Putamen (tissue), 1 donor: ENCODE measurements at regions not wholly inside any gene's neighbourhood (a gene's known extent, or its start where the extent isn't known, plus 50 kb on each side); places are given as distances from the start of the nearest gene placed in this dataset.
A peak's percentile ranks its signal among the peaks of the same experiment; 100 is the strongest.

Source experiments
- DNase-seq: peaks from one replicate; pipeline ENCODE4 v3.0.0-alpha.2; 2016; ENCODE audit warnings: low spot score

DNA sequence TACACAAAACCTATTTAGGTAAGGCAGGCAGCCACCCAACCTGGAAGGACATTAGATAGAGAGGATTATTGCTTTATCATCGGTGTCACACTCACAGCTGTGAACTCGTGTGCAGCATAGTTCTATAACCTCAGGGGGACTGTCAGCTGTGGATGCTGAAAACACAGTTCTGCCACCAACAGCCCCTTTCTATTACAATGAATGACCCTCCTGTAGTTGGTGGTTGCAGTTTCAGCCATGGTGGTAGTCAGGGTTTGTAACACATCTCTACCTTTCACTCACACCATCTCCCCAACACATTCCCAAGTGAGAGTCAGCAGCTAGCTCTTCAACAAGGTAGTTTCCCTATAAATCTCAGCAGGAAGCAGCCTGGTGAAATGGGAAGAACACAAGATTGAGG lies 136.8 kb downstream of the ZC3H11B start:
- no peak for DNase-seq

DNA sequence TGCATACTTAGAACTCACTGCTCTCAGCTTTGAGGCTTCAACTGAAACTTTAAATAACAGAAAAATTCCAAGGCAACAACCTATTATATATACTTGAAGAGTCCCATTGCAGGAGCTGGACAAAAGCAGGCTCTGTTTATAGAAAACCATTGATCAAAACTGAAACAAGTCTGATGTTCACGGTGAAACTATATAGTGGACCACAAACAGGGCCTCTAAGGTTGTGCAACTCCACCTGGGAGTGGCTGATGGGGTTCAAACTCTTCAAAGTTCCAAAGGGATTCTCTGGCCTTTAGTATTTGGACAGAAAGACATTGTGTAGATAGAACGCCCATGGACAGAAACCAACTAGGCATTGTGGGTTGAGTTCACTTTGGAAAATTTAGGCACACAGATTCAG lies 140.3 kb downstream of the ZC3H11B start:
- no peak for DNase-seq

DNA sequence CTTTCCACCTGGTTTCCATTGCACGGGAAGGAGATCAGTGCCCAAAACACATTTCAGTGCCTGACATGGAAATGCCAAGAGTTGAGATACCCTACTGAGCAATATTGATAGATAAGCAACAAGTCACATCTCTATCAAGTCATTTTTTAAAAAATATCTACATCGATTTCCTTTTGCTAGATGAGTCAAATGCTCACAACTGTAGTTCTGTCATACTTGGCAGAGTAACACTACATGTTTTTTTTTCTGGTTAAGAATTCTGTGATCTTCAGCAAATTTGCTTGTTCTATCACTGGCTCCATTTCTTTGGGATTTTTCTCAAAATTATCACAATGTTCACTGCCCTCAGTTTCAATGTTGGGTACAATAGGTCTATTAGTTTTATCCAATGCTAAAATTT lies 145.4 kb downstream of the ZC3H11B start:
- no peak for DNase-seq

DNA sequence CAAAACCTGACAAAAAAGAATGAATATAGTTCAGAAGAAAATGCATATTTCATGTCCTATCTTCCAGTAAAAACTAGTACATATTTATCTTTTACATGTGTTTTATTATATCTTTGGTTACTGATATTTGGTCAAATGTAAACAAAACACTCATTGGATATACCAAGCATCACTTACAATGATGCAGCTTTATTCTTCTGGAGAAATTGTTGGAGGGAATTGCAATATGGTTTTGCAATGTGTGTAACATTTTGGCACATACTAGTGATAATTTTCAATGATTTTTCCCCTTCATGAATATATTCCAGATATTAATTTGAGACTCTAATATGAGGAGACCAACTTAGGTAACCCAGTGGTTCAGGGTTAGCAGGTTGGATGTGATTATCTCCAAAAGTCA lies 146.1 kb downstream of the ZC3H11B start:
- no peak for DNase-seq

DNA sequence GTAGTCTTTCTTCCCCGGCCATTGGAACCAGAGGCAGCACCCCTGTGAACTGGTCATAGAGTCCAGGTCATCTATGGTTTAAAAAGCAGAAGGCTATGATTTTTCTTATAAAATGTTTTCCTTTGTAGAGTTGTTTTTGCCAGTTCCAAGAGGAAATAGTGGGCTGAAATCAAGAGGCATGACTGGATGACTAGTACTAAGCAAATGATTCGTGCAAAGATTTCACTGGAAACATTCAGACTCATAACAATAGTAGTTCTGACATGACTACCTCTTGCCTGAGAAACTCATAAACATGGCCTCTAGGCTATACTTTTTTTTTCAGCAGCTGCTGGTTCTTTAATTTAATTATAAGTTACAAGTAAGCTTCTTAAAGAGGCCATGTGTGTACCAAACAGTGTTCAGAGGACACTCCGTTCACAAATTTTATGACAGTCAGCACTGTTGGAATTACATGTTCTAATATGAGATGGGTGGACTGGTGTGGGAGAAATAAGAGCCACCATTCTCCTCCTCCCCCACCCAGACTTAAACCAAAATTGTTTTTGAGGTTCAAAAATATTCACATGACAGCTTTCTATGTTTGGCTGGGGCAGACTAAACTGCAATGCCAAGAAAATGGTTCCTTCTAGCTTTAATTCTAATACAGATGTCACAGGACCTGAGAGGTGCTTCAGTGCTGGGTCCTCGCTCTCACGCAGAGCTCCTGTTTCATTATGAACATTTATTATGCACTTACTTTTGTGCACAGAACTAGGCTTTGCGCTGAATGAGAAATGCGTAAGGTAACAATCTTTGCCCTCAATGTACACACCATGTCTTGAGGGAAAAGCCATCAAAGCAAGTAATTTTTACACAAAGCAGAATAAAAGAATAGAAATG lies 147.5 kb downstream of the ZC3H11B start:
- no peak for DNase-seq

DNA sequence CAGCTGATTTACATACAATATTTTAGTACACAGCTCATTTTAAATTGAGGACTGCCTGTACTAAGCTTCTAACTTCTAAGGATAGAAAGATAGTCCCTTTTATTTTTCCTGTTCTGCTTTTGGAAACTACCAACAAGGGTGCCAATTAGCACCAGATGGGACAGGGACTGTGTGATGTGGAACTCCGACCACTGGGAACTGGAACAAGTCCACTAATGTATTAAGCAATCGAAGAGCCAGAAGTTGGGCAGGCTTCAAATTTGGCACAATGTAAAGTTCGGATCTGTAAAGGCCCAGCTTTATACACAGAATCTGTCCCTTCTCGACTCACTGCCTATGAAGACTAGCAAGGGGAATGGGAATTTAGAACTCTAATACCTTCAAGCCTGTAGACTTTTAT lies 149.3 kb downstream of the ZC3H11B start:
- DNase-seq, result no peak

DNA sequence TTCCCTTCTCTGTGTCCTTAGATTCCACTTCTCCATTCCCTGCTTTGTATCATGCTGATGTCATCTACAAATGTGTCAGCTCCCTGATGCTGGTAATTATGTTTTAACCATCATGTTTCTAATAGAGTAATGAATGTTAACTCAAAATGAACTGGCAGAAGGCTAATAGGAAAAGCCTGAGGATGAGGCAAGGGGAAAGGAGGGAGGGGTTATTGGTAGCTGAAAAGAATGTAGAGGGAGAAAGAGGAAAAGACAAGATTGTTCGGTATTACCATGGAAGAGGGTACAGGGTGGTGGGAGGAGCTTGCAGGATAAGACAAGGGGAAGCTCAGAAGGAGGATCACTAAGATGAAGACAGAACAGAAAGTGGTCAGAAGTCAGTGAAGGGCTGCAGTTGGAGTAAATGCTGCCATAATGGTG lies 150.9 kb downstream of the ZC3H11B start:
- DNase-seq, result no peak

DNA sequence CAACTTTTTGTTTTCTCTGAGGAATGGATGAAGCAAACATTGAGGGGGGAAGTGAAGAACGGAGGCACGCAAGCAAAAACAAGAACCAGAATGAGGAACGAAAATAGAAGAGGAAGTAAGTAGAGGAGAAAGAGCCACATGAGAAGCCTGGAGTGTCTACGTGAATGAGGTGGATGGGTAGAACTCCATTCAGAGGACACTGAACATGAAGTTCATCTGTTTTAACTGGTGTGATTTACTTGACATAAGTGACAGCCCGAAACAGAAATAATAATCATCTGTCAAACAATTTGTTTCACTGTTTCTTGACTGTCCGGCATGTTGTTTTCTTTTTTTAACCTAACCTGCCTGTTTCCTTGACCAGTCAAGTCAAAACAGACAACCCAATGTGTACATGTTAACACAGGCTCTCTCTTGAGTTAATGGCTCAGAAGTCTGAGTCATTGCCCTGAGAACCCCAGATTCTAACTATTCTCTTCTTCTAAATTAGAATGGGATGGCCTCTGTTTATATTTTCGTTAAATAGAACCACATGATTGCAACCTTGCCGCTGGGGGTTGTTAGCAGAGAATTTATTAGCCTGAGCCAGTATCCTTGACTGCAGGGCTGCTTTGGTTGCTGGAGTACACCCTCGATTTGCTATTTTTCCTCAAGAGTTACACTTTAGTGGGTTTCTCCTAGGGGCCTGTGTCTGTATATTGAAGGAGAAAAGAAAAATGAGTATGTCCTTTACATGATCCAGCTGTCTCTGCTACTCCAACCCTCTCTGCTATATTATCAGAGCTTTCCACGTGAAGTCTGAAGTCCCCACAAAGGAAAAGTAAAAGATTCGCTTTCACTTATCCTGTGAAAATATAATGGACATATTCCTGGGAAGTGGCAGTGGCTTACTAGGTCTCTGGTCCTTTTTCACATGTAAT lies 151.7 kb downstream of the ZC3H11B start:
- DNase-seq, result peak; percentile 13

DNA sequence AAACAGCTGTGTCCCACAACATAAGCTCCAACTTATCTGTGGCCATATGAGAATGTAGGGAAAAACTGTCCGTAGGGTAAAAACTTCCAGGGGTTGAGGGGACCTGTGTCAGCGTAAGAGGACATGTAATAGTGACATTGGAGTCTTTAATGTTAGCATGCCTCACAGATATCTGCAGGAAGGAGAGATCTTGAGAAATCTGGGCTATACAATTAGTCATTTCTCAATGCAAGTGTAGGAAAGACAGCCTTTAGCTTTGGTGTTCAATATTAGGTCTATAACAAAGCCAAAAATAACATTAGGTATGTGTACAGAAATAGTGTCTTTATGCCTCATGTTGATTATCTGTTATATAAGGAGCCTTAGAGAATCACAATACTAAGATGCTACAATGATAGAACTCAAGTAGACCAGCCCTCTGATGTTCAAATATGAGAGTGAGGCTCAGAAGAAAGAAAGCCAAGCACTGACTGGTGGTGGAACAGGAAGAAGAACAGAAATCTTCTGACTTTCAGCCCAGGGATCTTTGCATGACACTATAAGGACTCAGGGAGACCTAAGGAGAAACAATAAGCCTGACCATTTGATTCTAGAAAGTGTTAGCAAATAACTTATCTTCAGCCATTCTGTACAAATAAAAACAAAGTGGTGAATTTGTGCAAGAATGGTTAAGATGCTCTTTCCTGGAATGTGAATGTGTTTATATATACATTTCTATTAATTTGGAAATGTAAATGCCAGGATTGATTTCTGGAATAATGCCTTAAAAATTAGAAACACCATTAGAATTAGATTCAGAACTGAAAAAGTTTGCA lies 152.6 kb downstream of the ZC3H11B start:
- DNase-seq, result no peak

DNA sequence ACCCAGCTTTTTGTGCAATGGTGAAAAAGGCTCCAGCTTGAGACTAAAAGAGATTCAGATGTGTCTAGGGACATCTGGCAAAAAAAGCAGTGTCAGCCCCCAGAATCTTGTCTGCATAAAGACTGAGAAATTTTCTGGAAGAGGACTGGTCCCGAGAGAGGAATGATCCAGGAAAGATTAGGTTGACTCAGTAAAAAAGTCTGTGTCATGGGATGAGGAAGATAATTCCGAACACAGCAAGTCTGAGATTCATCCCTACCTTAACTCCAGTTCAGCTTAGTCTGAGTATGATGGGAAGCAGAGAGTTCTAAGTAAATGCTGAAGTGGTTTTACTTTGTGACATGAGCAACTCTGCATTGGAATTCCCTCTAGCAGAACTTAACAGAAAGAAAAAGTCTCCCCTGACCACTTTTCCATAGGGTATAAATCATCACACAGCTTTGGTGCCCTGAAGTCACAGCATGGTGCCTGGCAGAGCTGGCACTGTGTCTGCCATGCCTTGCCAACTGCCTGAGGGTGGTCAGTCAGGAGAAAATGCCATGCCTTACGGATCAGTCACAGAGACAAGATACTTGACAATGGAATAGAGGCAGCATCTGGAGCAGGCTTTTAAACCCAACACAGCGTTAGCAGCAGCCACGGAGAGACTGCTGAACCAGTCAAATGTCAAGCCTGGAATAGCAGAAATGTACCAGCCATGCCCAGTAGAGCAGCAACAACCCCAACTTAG lies 153.4 kb downstream of the ZC3H11B start:
- DNase-seq, result no peak

DNA sequence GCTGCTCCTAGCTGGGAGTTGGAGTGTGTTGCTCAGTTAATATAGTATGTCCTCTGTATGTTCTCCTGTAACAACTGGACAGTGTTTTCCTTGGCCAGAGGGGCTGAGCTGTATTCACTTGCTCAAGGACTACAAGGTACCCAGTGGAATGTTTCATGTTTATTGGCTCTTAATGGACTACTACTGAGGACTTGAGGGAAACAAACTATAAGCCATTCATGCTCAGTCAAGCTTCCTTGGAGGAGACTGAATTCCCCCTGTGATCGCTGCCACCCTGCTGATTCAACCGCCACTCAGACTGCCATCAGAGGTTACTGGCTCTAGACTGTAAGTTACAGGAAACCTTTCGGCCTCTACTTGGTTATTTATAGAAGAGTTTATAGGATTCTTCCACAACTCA lies 166.6 kb downstream of the ZC3H11B start:
- no peak for DNase-seq

DNA sequence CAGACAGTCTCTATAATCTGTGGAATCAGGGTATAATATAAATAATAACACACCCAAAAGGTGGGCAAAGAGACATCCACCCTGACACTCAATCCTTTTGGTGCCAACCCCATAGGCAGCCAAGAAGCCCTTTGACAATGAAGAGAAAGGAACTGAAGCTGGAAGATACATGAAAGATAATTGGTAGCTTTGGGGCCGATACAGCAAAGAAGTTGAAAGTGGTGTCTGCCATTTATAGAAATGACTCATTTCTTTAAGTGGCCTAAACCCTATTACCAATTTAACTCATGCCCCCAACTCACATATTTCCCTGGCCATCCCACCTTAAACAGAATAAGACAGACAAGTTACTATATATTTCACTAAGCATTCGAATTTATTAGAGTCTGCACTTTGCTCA lies 167.0 kb downstream of the ZC3H11B start:
- no peak for DNase-seq

DNA sequence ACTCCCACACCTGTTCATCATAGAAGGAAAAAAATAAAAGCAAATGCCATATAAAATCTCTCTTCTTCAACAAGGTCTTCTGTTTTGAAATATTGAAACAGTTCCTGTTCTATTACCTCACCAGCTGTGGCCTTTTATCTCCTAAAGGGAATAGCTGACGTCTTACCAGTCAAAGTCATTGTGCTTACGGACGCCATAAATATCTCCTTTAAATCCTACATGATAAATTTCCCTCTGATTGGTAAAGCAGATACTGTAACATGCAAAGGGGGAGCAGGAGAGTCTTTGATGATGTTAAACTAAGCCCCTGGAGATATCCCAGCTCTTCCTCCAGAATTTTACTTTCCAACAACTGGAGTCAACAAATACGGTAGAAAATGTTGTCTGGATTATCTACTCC lies 168.4 kb downstream of the ZC3H11B start:
- no peak for DNase-seq

DNA sequence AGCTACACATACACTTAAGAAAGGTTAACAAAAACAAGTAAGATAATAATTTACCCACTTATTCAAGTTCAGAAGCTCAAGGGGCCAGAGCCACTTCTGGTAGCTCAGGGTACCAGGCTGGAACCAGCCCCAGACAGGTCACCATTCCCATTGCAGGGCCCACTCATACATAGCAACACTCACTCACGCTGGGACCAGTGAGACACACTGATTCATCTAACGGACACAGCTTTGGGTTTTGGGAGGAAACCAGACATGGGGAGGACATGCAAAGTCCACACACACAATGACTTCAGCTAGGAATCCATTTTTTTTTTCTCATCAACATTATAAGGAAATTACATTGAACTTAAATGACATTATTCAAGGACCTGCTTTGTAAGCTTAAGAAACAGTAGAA lies 169.1 kb downstream of the ZC3H11B start:
- DNase-seq, result no peak

DNA sequence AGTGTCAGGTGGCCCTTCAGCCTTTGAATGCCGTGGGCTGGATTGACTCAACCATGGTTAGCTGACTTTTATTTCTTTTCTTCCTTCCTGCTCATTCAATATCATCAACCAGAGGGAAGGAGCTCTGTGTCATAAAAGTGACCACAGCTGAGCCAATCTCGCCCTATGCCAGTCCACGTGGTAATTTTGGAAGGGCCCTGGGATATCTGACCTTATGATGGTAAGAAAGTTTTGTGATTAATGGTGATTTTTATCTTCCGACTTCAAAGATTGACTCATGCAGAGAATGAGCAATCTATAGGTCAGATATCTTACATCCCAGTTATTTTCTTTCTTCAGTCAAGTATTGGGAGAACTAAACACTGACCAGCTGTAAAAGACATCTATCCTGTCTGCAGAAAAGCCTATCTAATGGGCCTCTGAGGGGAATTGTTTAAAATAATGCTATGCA lies 170.3 kb downstream of the ZC3H11B start:
- DNase-seq, result no peak

DNA sequence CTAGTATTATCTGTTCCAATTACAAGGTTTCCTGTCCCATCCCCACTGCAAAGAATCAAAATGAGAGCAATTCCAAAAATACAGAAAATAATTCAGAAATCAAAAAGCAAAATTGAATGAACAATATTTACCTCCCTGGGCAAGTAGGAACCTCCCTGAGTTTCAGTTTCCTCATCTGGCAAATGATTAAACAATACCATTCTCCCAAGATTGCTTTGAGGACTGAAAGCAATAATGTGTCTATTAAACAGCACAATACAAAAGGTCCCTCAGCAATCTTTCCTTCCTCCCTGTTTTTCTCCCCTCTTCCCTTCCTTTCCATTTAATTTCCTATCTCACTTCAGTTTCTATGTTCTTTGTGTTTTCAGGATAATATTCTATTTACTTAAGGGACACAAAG lies 171.0 kb downstream of the ZC3H11B start:
- DNase-seq, result no peak

DNA sequence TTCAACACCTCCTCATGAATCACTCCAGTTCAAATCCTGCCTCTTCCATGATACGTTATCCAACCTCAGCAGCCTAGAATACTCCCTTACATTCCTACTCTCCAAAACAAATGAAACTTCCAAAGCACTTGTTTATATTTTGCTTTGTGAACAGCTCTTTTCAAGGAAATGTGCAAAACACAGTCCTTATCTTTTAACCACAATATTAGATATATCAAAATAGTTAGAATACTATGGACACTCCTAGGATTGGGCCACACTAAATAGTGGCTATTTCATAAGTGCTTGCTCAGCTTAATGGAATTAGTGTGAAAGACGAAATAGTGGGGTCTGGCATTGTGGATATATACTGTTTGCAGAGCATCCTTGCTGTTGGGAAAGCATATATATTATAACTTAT lies 173.5 kb downstream of the ZC3H11B start:
- no peak for DNase-seq

DNA sequence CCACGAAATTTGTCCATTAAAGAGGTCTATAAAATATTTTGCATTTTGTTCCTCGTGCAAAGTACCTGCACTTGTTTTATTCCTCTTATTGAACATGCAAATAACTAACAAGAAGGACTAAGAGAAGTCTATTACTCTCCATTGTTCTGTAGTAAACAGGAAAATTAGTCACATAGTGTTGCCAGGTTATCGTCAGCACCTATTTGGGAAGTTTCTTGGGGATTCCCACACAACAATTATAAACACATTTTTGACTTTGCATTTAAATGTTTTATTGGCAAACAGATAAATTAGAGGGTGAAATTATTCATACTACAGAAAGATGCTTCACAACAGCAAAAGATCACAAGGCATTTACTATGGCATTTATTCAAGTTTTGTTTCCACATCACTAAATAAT lies 174.5 kb downstream of the ZC3H11B start:
- DNase-seq, result no peak

DNA sequence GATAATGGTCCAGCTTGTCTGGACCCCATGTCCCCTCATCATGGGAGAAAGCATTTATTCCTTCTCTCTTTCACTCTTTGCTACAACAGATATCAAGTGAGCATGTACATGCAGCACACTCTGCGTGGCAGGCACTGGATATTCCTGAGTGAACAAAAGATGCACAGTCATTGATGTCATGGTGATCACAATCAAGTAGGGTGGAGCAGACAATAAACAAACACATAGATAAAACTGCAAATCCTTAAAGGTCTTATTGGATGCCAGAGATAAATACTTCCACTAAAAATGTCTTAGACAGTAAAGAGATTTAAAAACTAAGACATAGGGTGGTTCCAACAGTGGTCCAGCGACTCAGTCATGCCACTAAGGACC lies 178.0 kb downstream of the ZC3H11B start:
- no peak for DNase-seq

DNA sequence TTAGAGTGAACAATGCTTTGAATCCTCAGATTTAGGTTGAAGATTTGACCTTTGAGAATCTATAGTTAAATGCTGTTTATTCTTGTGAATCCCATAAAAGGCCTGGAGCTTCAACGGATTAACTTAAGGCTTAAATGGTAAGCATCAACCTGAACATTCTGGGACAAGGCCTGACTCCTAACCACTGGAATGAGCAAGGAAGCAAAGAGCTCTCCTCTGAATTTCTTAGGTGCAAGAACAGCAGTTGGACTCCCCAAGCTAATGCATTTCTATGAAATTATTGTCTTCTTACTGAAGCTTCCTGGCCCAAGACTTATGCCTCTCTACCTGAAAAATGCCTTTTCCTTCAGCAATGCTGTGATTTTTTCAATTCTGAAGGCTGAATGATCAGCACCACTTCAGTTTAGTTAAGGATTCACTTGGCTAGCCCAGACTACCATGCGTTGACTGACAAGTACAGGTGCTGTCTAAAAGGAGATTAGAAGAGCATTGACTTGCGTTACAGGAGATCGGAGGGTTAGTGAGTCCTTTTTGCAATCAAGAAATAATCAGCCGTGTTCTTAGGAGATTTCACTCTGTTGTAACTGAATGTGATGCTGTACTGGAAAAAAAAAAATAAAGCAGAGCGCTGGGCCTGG lies 178.5 kb downstream of the ZC3H11B start:
- no peak for DNase-seq

DNA sequence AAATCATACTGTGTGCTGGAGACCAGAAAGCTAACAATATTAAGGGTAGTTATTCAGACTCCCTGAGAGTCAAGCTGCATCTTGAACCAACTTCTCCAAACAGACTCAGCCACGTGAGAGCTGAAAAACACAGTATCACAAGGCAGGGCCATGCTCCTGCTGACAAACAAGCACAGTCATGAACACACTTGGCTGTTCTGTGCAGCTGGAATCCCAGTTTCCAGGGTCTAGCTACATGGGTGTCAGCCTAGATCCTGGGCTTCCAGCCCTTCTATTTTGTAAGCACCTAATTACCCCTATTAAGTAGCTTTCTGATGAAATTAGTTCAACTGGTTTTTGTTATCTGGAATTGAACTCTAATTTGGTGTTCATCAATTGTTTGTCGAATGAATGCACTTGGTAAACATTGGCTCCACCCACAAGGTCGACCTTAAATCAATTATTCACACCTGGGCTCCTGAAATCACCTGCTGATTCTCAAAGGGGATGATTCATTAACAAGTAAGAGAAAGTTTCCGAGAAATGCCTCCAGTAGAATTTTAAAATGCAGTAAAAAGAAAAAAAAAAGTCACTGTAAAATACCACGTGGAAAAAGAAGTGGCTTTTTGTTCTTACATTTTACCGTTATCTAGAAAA lies 179.3 kb downstream of the ZC3H11B start:
- DNase-seq, result no peak
